A549 (cell line): ENCODE measurements at regions not wholly inside any gene's neighbourhood (a gene's known extent, or its start where the extent isn't known, plus 50 kb on each side); places are given as distances from the start of the nearest gene placed in this dataset.

Experiments
- CHD2 ChIP-seq: fragments of 150-350 bp; IDR thresholded peaks from 2 replicates; pipeline ENCODE4 v1.6.1; 2014; ENCODE audit warnings: low read length; ENCODE audit not compliant: partially characterized antibody
- CTCF ChIP-seq: fragments of >200 bp; sonication (Bioruptor Twin); formaldehyde crosslinking; IDR thresholded peaks from 3 replicates; pipeline ENCODE4 v1.5.1; 2016
- HDAC2 ChIP-seq: fragments of 200-600 bp; sonication (generic); IDR thresholded peaks from 2 replicates; pipeline ENCODE4 v1.6.1; 2016
- HMGXB4 ChIP-seq: fragments of 250-450 bp; sonication (Bioruptor Pico); IDR thresholded peaks from 2 replicates; pipeline ENCODE4 v1.5.0; 2021; ENCODE audit warnings: mild to moderate bottlenecking, moderate library complexity, borderline replicate concordance
- HOXA7 ChIP-seq: fragments of 250-450 bp; sonication (Bioruptor Pico); IDR thresholded peaks from 2 replicates; pipeline ENCODE4 v1.5.0; 2020; ENCODE audit warnings: mild to moderate bottlenecking, moderate library complexity
- JUNB ChIP-seq: fragments of >200 bp; sonication (Bioruptor Twin); formaldehyde crosslinking; IDR thresholded peaks from 2 replicates; pipeline ENCODE4 v1.6.1; 2016
- MAX ChIP-seq: IDR thresholded peaks from 2 replicates; pipeline ENCODE4 v1.6.1; 2012
- PHF8 ChIP-seq: fragments of 200-600 bp; sonication (generic); IDR thresholded peaks from 2 replicates; pipeline ENCODE4 v1.6.1; 2016; ENCODE audit warnings: low read depth, mild to moderate bottlenecking, antibody characterized with exemption, moderate library complexity, borderline replicate concordance
- POLR2A ChIP-seq: IDR thresholded peaks from 2 replicates; pipeline ENCODE4 v1.6.1; 2012; ENCODE audit warnings: mild to moderate bottlenecking, low read length
- RAD21 ChIP-seq, 2 experiments: fragments of >200 bp in 1 of 2; sonication (Bioruptor Twin) in 1 of 2; formaldehyde crosslinking in 1 of 2; IDR thresholded peaks in 1 of 2; conservative IDR thresholded peaks in 1 of 2; 2 replicates in 1 of 2; 3 replicates in 1 of 2; pipeline ENCODE4 v1.6.1; 2012 to 2018; ENCODE audit warnings: inconsistent platforms in 1 of 2
- REST ChIP-seq: fragments of 200-600 bp; sonication (generic); IDR thresholded peaks from 2 replicates; pipeline ENCODE4 v1.6.1; 2016; ENCODE audit warnings: antibody characterized with exemption, mild to moderate bottlenecking, moderate library complexity
- RNF2 ChIP-seq: fragments of 200-600 bp; sonication (generic); IDR thresholded peaks from 2 replicates; pipeline ENCODE4 v1.6.1; 2016; ENCODE audit warnings: low read depth, mild to moderate bottlenecking, antibody characterized with exemption, moderate library complexity, borderline replicate concordance
- USF2 ChIP-seq: fragments of 450-650 bp; IDR thresholded peaks from 2 replicates; pipeline ENCODE4 v1.6.1; 2014; ENCODE audit warnings: antibody characterized with exemption
- ZSCAN20 ChIP-seq: fragments of 250-450 bp; sonication (Bioruptor Pico); IDR thresholded peaks from 2 replicates; pipeline ENCODE4 v1.8.0; 2022; ENCODE audit warnings: mild to moderate bottlenecking, moderate library complexity

- TF ChIP-seq JUNB (no peak), CTCF (no peak), REST (no peak), PHF8 (no peak), HMGXB4 (CRISPR knock-in tag) (no peak), RNF2 (no peak), MAX (no peak), RAD21 (conservative IDR thresholded peaks at IDR 0.05 in 1 of 2, IDR thresholded peaks at IDR 0.05 in 1 of 2) (no peak), CHD2 (no peak), POLR2A (no peak), HOXA7 (CRISPR knock-in tag) (no peak), HDAC2 (no peak), ZSCAN20 (no peak), USF2 (no peak)
Measured at GRCh38 chr12:125983094-125983783, 918.0 kb downstream of the AACS start.
